CD4-positive, alpha-beta T cell treated with Interleukin-15 for 4 hours (primary cell): ENCODE measurements at regions not wholly inside any gene's neighbourhood (a gene's known extent, or its start where the extent isn't known, plus 50 kb on each side); places are given as distances from the start of the nearest gene placed in this dataset.

Experiments used
- DNase-seq: peaks from one replicate; pipeline ENCODE4 v3.0.0-alpha.2; 2020; ENCODE audit warnings: low spot score

DNA sequence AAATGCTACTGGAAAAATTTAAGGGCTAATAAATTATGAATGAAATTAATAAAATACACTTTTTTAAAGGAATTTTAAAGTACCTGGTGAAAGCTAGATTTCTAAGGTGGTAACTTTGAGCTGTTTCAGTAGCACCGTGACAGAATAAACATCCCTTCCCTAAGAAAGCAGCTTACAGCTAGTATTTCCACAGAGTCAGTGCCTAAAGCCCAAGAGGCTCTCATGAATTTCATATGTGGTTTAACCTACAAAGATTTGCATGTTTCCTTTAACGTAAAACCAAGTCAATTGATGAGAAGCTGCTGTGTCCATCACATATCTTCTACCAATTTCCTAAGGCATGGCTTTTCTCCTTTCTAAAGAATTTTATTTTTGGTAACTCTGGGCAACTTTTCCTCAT is 56.8 kb downstream of the IFNG start:
- DNase-seq = no peak

DNA sequence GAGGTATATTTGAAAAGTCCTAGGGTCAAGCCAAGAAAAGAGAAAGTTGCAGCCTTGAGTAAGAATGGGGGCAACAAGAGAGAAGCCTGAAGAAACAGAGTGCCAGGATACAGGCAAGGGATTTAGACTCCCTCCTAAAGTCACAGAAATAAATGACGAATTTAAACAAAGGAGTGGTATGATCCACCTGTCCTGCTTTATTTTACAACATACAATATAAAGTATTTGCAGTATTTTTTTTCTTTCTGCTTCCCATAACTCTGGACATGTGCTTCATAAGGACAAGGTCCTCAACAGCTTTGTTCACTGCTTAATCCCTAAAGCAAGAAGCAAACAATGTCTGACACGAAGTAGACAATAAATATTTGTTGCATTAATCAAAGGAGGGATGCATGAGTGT is 57.4 kb downstream of the IFNG start:
- no peak for DNase-seq

DNA sequence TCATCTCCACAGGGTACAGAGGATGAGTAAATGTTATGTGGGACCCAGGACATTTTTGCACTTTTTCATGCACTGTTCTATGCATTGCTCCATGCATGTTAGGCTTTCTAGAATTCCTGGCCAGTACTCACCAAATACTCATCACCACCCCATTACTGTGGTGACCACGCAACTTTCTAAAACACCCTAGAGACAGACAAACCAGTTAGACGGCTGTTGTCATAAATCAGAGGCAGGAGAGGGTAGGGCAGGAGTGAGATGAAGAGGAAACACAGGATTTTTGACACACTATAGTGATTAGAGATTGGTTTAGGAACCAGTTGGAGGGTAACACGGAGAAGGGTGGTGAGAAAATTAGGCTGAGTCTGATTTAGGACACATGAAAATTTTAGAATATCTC is 59.3 kb downstream of the IFNG start:
- no peak for DNase-seq

DNA sequence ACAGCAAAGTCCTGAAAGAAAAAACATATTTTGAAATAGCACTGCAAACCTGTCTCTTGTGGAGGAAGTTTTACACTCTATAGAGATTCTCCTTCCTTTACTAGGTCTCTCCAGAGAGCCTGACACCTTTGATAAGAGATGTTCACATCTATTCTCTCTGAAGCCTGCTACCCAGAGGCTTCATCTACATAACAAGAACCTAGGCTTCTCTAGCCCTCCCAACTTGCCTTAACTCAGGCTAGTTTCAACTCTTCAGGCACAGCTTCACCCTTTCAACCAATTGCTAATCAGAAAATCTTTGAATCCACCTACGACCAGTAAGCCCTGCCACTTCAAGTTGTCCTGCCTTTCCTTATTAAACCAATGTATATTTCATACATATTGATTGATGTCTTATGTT is 60.6 kb downstream of the IFNG start:
- DNase-seq = no peak

DNA sequence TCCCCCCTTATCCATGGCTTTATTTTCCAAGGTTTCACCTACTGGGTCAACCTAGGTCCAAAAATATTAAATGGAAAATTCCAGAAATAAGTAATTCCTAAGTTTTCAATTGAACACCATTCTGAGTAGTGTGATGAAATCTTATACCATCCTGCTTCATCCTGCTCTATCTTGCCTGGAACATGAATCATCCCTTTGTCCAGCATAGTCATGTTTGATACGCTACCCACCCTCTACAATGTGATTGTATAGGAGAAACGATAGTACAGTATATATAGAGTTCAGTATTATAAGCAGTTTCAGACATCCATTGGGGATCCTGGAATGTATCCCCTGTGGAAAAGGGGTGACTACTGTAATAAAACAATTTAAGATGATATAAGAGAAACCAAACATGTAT is 62.2 kb downstream of the IFNG start:
- no peak for DNase-seq

DNA sequence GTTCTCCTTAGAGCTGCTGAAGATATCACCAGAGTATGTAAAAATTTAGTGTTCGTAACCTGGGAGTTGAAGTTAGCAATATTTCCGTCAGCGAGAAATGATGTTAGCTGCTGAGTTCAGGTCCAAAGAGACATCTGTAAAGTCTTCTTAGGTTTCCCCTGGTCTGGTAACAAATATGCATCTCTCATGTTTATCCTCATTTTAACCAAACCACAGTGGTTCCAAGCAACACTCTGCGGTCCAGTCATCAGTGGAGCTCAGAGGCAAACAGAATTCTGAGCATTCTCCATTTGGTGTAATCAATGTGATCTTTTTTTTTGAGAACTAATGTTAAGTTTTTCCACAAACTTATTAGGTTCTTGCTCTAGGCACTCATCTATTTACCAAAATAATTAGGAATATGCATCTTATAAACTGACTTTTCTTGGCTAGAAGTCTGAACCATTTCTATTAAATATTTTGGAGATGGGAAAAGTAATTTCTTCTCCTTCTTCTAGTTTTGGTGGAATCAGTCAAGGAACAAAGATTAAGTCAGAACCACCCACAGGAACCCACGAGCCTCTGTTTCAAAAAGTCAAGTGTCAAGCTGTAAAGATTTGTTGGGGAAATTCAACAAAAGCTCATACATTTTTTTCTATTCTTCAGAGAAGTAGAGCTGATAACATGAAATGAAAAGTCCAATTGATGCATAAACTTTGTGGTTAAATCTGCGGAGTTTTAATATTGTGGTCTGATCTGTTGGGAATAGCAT is 64.7 kb downstream of the IFNG start:
- no peak for DNase-seq

DNA sequence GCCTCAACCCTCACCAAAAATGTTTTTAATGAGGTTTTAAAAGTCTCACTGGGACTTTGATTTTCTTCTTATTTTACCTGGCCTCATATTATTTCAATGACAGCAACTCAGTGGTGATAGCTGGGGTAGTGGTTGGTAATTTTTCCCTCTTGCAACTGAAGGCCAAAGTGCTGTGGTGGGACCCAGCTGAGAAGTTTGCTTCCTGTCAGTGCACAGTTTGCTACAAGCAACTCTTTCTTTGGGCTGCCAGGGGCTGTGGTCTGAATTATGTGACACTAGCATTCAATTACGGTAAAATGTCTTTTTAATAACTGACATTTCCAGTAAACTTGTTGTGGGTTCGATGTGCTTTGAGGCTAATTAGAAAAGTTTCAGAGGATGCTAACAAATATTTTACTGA is 65.3 kb downstream of the IFNG start:
- DNase-seq = no peak

DNA sequence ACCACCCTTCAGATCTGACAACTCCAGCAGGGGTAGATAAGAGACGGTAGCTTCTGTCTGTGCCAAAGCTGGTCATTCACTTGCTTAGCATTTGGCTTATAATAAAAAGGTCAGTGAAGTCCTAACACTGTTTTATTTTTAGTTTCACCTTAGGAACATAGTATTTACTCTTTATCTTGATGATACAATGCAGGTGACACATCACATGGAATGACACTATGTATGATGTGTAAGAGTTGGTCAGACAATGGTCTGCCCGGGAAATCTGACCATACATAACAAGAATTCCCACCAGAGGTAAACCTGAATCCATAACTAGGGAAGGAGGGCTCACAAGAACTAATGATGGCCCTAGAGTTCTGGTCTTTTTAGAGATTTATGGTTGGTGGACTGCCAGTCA is 66.6 kb downstream of the IFNG start:
- no peak for DNase-seq

DNA sequence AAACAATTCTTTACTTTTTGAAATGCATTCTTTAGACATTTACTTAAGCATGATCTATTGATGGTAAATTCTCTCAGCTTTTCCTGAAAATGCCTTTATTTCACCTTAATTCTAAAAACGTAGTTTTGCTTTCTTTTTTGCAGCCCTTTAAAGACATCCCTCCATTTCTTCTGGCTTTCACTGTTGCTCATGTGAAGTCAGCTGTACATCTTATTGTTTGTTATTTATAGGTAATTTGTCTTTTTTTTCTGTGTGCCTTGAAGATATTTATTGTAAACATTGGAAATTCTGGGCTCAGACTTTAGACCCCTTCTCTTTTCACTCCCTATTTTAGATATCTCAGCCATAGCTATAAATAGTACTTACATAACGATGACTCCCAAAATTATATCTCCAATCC is 70.4 kb downstream of the IFNG start:
- DNase-seq = no peak

DNA sequence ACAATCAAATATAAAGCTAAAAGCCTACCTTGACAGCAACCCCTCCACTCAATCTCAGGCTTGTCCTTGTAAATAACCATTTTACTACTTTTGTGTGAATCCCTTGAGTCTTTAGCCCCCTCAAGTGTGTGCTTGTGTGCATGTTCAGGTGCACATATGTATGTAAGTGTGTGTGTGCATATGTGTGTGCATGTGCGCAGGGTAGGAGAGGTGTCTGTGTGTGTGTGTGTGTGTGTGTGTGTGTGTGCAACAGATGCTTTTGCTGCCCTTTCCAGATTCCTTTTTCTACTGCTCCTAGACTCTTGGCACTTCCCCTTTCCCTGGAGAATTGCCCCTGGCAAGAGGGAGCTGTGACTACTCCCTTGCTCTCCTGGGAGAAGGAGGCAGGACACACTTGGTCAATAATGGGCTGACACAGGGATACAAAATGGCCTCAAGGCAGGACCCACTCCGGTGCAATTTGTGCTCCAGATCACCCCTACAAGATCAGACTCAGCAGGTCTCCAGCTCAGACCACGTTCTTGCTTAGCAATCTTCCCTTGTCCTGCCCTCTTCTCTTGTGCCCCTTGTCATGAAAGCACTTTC is 73.4 kb downstream of the IFNG start:
- no peak for DNase-seq

DNA sequence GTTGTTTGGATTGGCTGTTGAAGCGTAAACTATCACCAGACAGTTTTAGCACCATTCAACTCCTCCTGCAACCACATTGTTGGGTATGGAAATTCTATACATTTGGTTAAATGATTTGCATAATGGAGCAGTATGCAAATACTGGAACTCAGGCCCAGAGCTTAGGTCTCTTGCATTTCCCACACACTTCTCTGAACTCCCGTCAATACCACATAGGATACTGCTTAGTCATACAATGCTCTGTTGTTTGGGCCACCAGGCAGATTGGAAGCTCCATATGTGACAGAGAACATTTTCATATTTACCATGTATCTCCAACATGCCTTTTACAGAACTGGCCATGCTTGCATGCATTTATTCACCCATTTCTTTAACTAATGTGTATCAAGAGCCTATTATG is 78.0 kb downstream of the IFNG start:
- DNase-seq = no peak

DNA sequence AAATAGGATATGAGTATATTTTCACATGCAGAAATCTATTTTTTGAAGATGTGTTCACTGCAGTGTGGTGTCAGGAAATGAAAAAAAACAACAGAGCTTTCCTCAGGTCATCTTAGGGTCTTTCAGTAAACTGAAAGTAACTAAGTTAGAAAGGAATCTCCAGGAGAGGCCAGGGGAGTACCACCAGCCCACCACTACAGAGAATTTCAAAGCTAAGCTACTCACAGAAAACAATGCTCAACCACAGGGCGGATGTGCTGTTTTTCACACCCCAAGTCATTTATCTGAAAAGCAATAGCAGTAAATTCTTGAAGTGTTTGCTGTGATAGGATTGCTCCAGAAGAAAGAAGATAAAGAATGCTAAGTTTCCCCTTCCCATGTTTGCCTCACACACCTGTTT is 79.0 kb downstream of the IFNG start:
- DNase-seq = peak; percentile 37

DNA sequence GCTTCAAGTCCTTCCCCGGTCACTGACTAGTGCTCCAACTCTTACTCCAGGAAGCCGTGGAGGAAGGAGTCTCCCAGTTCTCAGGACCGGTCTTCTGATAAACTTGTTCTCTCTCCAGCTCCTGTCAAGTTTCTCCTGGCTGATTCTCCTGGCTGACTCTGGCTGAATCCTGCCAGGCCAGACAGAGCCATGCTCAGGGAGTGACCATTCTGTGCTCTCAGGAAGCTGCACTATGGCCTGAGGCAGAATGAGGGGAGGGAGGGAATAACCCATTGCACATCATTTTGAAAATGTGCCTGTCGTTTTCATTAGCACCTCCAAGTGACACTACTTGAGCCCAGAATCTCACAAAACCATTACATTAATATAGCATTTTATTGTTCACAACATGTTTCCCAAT is 80.8 kb downstream of the IFNG start:
- no peak for DNase-seq

DNA sequence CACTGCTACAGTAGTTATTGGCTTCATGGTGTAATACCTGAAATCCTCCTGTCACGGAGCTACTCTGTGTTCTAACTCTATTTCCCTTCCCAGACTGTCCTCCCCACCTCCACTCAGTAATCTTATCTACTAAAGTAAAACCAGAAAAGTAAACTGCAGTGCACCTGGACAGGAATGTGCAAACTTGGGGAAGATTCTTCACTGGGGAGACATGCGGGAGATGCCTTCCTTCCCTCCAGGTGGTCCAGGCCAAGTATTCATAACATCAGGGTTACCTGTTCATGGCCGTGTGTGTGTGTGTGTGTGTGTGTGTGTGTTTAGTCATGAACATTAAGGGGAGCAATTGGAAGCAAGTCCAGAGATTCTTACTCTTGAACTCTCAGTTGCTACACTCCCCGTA is 84.1 kb downstream of the IFNG start:
- no peak for DNase-seq

DNA sequence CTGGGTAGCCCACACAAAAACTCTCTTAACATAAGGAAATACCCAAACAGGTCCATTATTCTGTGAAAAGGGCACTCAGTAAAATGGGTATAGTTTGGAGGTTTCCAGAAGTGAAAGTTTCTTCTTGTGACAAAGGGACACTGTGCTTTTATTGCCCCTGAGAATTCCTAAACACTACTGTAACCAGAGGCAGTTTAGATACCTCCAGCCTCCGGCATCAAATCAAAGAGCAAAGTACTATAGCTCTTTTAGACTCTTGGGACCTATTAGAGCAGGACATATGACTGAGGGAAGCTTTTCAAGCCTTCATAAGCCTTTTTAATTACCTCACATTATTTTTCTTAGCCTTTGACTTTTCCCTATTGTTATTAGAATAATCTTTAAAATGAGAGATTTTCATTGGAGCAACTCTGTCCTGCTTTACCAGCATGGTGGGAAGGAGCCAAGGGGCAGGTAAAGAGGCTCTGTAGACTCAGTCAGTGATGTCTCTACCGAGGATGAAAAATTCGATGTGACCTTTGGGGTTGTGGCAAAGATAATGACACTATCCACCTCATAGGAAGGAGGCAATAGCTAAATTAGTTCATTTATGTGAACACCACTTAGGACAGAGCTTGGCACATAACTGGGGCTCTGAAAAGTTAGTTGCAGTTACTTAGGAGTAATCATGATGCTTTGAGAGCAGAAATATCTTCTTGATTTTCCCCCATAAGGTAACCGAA is 85.1 kb downstream of the IFNG start:
- no peak for DNase-seq

DNA sequence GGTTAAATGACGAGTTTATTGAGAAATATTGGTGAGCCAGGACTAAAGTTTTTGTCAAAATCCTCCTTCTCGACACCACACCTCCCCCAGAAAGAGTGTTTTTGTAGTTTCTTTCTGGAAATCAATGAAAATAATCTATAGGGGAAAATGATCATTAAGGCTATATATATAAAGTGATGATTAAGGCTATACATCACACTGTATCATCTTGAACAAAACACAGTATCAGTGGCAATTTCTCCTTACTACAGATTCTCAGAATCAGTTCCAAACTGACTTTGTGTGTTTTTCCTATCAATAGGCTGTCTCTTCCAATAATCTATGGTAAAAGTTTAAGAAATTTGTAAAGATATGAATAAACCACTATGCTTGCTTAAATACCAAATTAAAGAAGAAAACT is 81.7 kb downstream of the IFNG-AS1 start:
- DNase-seq = no peak
